ENCODE measurements at regions not wholly inside any gene's neighbourhood (a gene's known extent, or its start where the extent isn't known, plus 50 kb on each side); places are given as distances from the start of the nearest gene placed in this dataset.

DNA sequence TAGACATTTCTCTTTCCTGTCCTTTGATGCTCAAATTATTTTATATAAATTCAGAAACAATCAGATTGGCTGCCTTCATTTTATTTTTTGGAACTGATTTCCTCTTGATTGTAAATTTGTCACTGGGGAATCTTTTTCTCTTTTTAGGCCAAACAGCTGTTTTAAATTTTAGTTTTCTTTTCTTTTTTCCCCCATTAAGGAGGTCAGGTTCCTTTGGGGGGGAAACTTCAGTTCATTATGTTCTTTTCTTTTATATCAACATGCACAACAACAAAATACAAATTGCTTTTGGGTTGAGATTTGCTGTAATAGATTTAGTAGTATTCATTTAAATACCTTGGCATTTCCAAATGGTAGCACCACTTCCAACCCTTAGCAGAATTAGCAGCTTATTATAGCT, 264.8 kb upstream of the SPRY2 start:
- ATAC-seq (no peak), DNase-seq (no peak)
- intact Hi-C loops (cut with DNase I), result no loop called here

DNA sequence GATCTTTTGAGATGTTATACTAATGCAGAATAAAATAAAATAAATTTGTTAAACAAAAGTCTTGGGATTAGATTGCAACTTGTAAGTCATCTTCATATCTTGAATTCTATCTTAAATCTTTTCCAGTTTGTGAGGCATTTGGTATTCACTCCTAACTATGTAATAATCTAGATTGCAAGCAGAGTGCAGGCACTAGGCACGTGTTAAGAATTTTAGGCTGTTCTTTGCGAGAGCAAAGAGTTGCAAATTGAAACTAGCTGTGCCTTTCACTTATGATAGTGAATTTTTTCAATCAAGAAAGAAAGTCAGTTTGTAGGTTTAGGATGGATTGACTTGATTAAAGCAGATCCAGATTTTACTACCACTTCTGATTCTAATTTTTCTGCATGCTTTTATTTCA, 264.1 kb upstream of the SPRY2 start:
- intact Hi-C loops (cut with DNase I), result no loop called here
- ATAC-seq, result peak in 1 of 2 donors; percentile 53
- no peak for DNase-seq

DNA sequence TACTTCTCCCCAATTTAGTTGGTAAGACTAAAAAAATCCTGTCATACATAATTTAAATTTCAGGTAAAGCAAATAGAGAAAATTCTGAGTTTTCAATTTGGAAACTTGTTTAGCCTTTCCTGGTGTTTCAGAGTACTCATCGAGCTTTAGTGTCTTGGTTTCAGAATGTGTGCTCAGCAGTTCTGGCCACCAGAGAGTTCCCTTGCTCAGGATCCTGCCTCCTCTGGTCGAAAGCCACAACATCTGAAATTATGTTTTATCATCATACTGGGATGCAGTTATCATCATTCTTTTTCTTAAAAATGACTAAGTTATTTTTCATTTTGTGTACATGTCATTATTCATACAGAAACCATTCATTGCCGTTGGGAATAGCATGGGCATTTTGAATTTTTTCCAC, 263.2 kb upstream of the SPRY2 start:
- peak; percentile 64 to 81 for ATAC-seq

DNA sequence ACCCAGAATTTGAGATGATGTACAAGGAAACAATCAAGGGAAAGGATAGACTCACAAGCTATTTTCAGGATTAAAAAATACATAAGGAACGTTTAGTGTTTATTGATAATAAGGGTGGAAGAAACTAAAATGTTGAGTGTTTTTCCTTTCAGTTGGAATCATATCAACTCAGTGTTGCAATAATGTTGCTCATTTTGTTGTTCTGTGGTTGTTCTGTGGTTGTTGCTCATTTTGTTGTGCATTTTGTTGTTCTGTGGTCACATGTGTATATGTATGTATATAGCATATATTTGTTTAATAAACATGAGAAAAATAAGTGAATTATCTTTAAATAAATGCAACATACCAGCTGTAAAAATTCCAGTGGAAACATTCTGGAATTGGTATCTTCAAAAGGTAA, 262.4 kb upstream of the SPRY2 start:
- no peak for DNase-seq
- no peak for ATAC-seq
- intact Hi-C loops (cut with DNase I), result no loop called here

More for the DNA sequence above, 263.2 kb upstream of the SPRY2 start:
- intact Hi-C loops (cut with DNase I), result no loop called here
- no peak for DNase-seq

DNA sequence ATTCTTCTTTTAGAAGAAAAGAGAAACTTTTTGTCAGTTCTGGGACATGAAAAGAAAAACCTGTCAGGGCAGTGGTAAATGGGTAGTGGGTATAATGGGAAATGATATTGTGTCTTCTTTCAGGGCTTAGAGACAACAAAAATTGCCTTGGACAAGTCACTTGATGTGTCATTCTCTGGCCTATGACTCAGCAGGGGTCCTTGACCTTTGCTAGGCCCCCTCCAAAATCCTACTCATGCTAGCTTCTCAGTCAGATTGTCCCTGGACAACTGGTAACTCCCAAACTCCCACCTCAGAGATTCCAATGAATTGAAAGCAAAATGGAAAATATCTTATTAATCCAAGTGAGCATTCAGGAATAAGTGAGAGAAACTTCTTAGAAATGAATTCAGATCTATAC, 258.8 kb upstream of the SPRY2 start:
- DNase-seq (no peak), ATAC-seq (no peak)
- intact Hi-C loops (cut with DNase I), result no loop called here

DNA sequence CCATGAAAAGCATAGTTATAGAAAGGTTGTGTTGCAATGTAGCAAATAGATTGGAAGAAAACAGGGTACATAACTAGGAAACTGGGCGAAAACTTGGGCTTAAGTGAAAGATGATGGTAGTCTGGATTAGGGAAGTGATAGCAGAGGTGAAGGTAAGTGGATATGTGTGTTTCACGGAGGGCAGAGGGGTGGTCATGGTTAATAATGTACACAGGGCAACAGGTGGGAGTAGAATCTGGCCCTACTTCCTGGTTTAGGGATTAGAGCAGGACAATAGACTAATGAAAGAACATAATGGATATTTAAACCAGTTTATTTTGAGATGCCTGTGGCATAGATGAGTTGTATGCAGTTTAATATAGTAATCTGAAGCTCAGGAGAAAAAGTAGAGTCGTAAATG, 257.3 kb upstream of the SPRY2 start:
- intact Hi-C loops (cut with DNase I), result no loop called here
- DNase-seq (no peak), ATAC-seq (no peak)

DNA sequence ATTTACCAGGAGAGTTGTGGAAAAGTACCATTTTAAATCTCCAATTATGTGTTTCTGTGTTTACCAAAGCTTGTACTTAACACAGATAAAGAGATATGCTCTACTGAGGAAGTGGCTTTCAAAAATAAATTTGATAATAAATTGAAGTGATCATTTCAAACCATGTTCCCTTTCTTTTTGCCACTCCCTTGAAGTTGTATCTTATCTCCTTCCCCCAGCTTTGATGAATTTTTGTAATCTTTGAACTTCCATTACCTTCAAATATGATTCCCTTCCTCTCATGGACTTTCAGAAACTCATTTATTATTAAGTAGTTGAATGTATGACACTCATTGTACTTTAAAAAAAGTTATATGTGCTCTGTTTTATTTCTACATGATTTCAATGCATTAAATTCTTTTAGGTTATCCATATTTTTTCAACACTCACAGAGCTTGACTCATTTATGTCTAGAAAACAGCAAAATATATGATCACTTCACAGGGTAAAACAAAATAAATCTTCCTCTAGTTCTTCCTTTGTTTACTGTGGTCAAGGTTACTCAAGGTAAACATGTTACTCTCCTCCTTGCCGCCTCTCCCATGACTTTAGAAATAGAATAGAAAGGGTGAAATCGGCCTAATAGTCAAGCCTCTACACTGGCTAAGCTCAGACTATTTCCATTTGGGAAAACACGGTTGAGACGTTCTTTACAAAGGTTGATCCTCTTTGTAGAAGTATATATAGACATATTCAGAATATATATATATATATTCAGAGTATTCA, 251.2 kb upstream of the SPRY2 start:
- intact Hi-C loops (cut with DNase I), result no loop called here
- ATAC-seq (no peak), DNase-seq (no peak)

DNA sequence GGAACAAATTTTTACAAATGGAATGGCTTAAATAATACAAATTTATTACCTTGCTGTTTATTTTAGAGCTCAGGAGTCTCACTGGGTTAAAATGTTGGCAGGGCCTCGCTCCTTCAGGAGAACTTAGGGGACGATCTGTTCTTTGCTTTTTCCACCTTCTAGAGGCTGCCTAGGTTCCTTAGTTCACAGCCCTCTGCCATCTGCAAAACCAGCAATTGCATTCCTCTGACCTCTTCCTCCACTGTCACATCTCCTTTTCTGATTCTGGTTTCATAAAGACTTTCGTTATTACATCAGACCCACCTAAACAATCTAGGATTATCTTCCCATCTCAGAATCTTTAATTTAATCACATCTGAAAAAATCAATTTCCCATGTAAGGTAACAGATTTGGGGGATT, 249.6 kb upstream of the SPRY2 start:
- DNase-seq (no peak), ATAC-seq (no peak)
- intact Hi-C loops (cut with DNase I), result no loop called here

DNA sequence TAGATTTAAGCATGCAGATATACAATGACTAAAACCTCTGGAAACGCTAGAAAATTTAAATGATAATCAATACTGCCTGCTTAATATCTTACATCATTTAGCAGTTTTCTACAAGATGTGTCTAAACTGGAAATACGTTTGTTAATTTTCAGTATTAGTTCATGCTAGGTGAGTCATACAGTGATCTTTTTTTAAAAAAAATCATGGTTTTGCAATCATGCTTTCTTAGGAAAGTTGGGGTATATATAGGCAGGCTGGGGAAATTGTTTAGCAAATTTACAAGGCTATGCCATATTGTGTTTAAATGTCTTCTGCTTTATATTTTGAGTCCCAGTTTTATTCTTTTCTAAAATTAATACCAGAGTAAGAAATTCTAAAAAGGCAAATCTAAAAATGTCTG, 245.4 kb upstream of the SPRY2 start:
- intact Hi-C loops (cut with DNase I), result no loop called here
- ATAC-seq (no peak), DNase-seq (no peak)

DNA sequence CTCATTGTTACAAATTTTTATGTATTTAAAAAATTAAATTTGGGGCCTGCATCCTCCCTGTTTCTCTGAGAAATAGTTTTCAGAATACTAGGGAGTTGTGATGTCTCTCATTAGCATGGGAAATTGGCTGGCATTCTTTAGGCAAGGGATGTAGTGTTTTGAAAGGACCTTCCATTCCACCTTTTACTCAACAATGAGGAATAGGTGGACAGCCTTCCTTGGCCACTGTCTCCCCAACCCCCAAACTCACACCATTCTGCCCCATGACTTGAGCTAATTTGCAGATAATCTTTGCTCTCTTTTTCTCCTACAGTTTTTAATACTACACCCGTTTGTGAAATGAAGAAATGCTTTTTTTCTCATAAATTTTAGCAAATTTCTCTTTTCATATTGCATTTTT, 244.6 kb upstream of the SPRY2 start:
- no peak for DNase-seq
- intact Hi-C loops (cut with DNase I), result no loop called here
- ATAC-seq, result no peak

DNA sequence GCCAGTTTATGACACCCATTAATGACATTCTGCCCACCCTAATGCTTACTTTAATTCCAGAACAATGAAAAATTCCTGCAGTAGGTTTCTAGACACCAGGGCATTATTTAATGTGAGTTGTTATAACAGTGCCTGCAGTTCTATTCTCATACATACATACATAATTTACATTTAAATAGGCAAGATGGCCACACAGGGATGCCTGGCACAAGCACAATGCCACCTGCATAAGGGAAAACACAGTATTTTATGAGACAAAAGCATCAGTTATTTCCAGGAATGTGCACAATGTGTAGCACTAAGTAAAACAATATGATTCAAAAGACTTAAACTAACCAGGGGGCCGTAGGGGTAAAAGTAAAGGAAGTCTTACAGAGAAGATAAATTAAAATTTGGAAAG, 243.9 kb upstream of the SPRY2 start:
- ATAC-seq (no peak), DNase-seq (no peak)
- intact Hi-C loops (cut with DNase I), result no loop called here

DNA sequence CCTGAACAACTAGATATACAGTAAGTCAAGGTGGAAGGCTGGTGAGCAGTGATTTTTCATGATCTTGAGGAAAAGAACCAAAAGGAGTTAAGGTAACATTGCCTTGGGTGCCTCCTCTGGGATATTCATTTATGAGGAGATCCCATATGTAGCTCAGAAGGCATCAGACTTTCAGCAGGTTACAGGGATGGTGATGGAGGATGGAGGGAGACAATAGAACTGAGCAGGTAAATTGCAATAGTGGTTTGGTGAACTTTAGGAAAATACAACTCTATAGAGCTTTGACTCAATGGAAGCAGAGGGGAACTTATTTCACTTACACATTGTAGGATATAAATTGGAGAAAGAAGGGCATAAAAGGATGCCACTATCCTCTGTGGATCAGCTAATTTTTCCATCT, 243.4 kb upstream of the SPRY2 start:
- no peak for DNase-seq
- no peak for ATAC-seq
- intact Hi-C loops (cut with DNase I), result no loop called here

DNA sequence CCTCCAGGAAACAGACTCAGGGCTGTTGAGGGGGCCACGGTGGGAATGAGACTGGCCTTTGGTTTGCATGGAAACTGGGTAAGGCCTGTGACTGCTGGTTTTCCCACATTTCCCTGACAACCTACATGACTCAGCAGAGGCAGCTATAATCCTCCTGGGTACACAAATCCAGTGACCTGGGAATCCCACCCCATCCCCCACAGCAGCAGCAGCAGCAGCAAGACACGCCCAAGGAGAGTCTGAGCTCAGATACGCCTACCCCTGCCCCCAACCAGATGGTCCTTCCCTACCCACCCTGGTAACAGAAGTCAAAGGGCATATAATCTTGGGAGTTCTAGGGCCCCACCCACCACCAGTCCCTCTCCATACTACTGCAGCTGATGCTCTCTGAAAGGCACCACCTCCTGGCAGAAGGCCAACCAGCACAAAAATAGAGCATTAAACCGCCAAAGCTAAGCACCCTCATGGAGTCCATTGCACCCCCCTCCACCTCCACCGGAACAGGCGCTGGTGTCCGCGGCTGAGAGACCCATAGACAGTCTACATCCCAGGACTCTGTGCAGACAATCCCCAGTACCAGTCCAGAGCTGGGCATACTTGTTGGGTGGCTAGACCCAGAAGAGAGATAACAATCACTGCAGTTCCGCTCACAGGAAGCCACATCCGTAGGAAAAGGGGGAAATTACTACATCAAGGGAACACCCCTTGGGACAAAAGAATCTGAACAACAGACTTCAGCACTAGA, 237.2 kb upstream of the SPRY2 start:
- DNase-seq (peak; percentile 14), ATAC-seq (no peak)
- intact Hi-C loops (cut with DNase I), result no loop called here

DNA sequence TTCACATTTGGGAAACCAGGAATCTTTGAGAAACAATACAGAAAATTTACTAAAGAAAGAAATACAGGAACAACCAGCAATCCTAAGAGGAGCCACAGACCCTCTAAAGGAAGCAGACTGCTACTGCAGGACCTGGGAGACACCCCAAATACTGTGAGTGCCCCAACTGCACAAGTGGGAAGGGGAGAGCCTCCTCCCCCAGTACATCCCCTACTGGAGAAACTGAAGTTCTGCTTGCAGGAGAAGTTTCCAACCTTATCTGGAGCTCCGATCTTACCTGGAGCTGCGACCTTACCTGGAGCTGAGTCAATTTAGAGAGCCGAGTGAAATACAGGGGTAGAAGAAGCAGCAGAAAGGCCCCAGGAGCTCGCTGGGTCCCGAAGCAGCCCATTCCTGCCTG, 236.4 kb upstream of the SPRY2 start:
- intact Hi-C loops (cut with DNase I), result no loop called here
- ATAC-seq (no peak), DNase-seq (no peak)

DNA sequence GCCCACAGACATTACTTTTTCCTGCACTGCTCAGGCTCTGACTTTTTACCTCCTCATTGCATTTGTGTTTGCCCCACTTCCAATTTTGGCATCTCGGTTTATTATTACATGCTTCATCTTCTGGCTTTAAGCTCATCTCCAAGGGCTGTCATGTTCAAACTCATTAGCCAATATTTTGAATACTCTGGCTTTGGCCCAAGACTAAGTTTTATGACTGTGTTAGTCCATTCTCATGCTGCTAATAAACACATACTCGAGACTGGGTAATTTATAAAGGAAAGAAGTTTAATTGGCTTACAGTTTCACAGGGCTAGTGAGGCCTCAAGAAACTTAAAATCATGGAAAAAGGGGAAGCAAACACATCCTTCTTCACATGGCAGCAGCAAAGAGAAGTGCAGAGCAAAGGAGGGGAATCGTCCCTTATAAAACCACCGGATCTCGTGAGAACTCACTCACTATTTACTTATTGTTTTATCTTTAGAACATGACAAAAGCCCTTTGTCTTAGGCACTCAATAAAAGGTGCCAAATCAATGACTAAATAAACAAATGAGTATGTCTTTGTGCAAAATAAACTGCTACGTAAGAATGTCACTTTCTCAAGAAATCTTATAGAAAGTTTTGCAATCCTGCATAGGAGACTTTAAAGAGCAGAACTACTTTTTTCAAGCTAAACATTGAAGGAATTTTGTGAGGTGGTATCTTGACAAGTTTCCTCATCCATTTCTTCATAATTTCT, 233.4 kb upstream of the SPRY2 start:
- ATAC-seq (no peak), DNase-seq (no peak)
- intact Hi-C loops (cut with DNase I), result no loop called here

DNA sequence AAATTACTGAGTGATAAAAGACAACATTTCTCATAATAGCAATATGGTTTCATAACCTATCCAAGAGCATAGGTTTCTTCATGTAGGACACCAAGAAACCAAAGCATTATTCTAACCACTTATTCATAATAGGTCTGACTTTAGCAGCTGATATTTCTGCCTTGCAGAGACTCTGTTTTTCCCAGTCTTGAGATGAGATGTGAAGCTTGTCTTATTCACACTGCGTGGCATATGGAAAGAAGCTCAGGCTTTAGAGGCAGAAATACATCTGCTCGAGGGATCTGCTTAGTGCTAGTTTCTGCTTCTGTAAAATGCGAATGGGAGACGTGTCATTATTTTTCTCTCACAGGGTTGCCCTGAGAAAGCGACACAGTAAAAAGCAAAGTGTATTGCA, 232.0 kb upstream of the SPRY2 start:
- intact Hi-C loops (cut with DNase I), result no loop called here
- ATAC-seq (no peak), DNase-seq (no peak)

DNA sequence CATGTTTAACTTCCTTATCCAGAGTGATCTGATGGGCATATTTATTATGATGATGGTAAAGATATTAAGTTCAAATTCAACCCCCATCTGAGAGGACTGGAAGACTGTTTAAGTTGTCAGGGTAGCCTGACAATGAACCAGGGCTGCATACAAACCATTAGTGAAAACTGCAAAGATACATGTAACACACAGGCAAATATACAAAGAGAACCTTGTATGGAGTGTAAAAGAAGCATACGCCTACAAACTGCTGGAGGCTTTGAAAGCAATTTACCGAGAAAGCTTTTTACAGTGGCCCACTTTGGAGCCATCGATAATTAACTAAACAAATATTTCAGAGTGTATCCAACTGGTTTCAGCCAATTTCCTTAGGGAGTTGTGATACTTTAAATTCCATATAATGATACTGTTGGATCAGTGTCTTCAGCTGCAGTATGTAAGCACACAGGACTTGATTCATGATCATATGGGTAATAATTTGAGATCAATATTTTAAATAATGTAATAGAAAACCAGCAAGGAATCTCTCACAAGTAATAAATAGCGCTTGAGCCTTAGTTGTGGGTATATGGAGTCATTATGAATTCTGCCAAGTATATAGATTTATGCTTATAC, 231.5 kb upstream of the SPRY2 start:
- intact Hi-C loops (cut with DNase I), result no loop called here
- no peak for DNase-seq
- ATAC-seq, result no peak

DNA sequence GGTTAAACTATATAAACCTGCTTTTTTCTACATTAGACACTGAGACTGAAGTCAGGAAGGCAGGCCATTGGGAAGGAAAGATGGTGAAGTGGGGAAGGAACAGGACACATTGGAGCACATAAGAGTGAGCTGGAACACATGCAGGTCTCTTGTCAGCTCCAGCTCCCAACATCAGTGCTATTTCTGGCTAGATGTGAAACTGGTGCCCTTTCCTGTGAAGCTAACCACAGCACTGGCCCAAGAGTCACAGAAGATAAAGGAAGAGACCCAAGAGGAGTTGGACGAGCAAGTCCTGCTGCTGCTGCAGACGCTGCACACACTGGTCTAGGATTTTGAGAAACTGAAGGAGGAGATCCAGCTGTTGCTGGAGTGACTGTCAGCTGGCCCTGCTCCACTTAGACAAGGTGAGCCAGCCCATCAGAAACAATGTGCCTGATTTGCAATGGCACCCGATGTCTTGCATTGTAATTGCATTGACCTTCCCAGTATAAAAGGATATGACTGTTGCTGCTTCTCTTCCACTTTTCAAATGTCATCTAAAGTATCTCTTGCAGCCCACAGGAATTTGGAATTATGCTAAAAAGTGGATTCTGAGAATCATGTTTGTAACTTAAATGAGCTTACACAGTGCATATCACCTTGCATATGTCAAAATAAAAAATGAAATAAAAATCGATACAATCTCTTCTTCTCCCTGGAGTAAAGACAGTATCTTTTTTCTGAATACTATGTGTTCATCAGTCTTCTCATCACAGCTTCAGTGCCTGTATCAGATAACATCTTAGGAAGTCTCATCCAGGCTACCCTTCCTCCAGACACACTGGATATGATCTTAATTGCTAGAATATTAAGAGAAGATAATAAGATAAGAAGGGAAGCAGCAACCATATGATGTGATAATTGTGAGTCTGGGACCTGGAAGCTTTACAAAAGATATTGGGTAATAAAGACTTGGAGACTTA, 230.7 kb upstream of the SPRY2 start:
- peak; percentile 74 to 82 for ATAC-seq
- intact Hi-C loops (cut with DNase I), result no loop called here
- no peak for DNase-seq

DNA sequence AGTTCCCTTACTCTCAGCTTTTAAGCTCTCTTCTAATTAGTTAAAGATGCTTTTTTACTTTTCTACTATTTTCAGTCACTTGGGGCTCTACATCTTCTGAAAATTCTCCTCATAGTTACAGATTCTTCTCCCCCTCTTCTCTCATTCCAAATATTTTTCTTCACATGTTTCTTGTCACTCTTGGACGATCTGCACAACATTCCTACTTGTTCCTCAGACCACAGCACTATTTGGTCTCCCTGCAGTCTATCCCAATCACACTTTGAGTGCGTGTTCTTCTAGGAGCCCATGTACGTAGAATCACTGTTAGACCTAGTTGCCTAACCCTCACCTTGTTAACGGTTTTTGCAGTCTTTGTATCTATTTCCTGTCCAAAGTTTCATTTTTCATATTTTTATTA, 222.5 kb upstream of the SPRY2 start:
- intact Hi-C loops (cut with DNase I), result no loop called here
- ATAC-seq, result no peak
- no peak for DNase-seq
